H1 (cell line): ENCODE measurements at regions not wholly inside any gene's neighbourhood (a gene's known extent, or its start where the extent isn't known, plus 50 kb on each side); places are given as distances from the start of the nearest gene placed in this dataset.

Experiments
- BCL11A ChIP-seq, 2 experiments: IDR thresholded peaks; one replicate each; pipeline ENCODE4 v1.6.1; 2011; ENCODE audit warnings: low read depth in 2 of 2, low read length in 2 of 2, mild to moderate bottlenecking in 2 of 2
- EP300 ChIP-seq, 2 experiments: IDR thresholded peaks; 1 replicate in 1 of 2; 2 replicates in 1 of 2; pipeline ENCODE4 v1.6.1; 2011 to 2012; ENCODE audit warnings: low read depth in 2 of 2, low read length in 2 of 2, mild to moderate bottlenecking in 2 of 2, borderline replicate concordance in 1 of 2, inconsistent platforms in 1 of 2, moderate library complexity in 1 of 2
- EZH2 ChIP-seq: fragments of 200-600 bp; sonication (generic); IDR thresholded peaks from 2 replicates; pipeline ENCODE4 v1.7.1; 2012; ENCODE audit warnings: low read depth, mild to moderate bottlenecking, moderate library complexity, low read length, inconsistent platforms; ENCODE audit not compliant: severe bottlenecking
- KDM5A ChIP-seq: fragments of 200-600 bp; IDR thresholded peaks from 2 replicates; pipeline ENCODE4 v1.7.1; 2012; ENCODE audit warnings: mild to moderate bottlenecking, low read length, inconsistent platforms, mixed read lengths
- SAP30 ChIP-seq: fragments of 300-600 bp; sonication (generic); IDR thresholded peaks from 2 replicates; pipeline ENCODE4 v1.7.1; 2012; ENCODE audit warnings: low read length, moderate library complexity, mild to moderate bottlenecking, inconsistent platforms; ENCODE audit not compliant: insufficient read depth, insufficient replicate concordance
- SIN3A ChIP-seq, 2 experiments: IDR thresholded peaks in 1 of 2; conservative IDR thresholded peaks in 1 of 2; 2 replicates each; pipeline ENCODE4 v1.6.1; 2011 to 2012; ENCODE audit warnings: low read length in 2 of 2, improper control_type of control experiment in 1 of 2, low read depth in 1 of 2, mild to moderate bottlenecking in 1 of 2
- TEAD4 ChIP-seq: IDR thresholded peaks from 2 replicates; pipeline ENCODE4 v1.6.1; 2012; ENCODE audit warnings: low read depth, low read length, inconsistent platforms, mixed read lengths

GRCh38 chr6:23174781-23175361, 605.5 kb downstream of the HDGFL1 start (continued):
- TF ChIP-seq EP300 (IDR thresholded peaks at IDR 0.05; ENCODE audit: borderline replicate concordance in 1 of 2, low read depth in 2 of 2, low read length in 2 of 2) (no peak), TEAD4 (no peak), KDM5A (no peak), SIN3A (conservative IDR thresholded peaks at IDR 0.05 in 1 of 2, IDR thresholded peaks at IDR 0.05 in 1 of 2; ENCODE audit: low read depth in 1 of 2, low read length in 2 of 2) (no peak), EZH2 (no peak), SAP30 (no peak), BCL11A (IDR thresholded peaks at IDR 0.05; ENCODE audit: low read depth in 2 of 2, low read length in 2 of 2) (no peak)
